ENCODE measurements at regions not wholly inside any gene's neighbourhood (a gene's known extent, or its start where the extent isn't known, plus 50 kb on each side); places are given as distances from the start of the nearest gene placed in this dataset.

DNA sequence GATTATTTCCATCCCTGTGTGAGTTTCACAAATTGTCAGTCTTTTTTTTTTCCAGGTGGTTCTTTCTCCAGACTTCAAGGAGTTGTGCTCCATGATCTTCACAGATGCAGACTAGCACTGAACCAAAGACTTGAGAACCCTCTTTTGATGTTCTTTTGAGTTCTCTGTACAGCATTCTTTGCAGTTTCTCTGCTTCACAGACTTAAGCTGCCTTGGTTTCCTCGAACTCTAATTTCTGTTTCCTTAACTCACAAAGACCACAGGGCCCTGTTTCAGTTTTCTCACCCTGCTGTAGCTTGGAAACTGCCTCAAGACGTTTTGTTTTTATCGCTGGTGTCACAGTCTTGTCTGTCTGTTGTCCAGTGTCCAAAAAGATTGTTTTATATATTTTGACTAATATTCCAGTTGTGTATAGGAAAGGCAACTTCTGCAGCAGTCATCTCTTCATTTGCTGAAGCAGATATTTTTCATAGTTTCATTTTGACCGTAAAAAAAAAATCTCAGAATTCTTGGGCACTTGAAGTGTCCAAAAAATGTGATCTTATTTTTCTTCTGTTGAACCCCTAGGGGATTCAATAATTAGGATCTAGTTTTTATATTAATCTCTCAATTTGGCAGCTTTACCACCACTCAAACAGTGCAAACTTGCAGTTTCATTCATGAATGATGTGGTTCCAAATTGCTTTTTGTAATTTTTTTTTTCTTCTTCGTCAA lies 97.0 kb upstream of the MC4R start:
- Histone ChIP-seq H3K4me3 (ENCODE audit: low read depth in 1 of 3, low read length in 3 of 3) (no peak overlapping the region), H3K27me3 (ENCODE audit: control insufficient read depth in 4 of 4, insufficient read depth in 4 of 4, low read length in 3 of 4) (no peaks in the 10 kb centered on the region), H3K4me1 (ENCODE audit: control insufficient read depth in 4 of 4, insufficient read depth in 4 of 4, low read length in 3 of 4) (no peaks in the 10 kb centered on the region), H3K9ac (ENCODE audit: low read depth in 1 of 2, low read length in 2 of 2) (no peak overlapping the region), H3K9me3 (ENCODE audit: control insufficient read depth in 4 of 4, low read length in 3 of 4) (no peaks in the 10 kb centered on the region), H3K36me3 (ENCODE audit: control insufficient read depth in 4 of 4, insufficient read depth in 3 of 4, low read depth in 1 of 4, low read length in 3 of 4) (no peaks in the 10 kb centered on the region), H3K27ac (ENCODE audit: low read depth in 1 of 2, low read length in 2 of 2) (no peak overlapping the region)
- TF ChIP-seq CTCF (IDR thresholded peaks at IDR 0.05; ENCODE audit: low read depth, low read length, missing input control) (no peak), SP1 (IDR thresholded peaks at IDR 0.05) (no peak), TAF1 (conservative IDR thresholded peaks at IDR 0.05) (no peak)
- TF ChIP-seq, protein P1, sequence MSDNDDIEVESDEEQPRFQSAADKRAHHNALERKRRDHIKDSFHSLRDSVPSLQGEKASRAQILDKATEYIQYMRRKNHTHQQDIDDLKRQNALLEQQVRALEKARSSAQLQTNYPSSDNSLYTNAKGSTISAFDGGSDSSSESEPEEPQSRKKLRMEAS (IDR thresholded peaks at IDR 0.05) = no peak
- TF ChIP-seq, protein P2, sequence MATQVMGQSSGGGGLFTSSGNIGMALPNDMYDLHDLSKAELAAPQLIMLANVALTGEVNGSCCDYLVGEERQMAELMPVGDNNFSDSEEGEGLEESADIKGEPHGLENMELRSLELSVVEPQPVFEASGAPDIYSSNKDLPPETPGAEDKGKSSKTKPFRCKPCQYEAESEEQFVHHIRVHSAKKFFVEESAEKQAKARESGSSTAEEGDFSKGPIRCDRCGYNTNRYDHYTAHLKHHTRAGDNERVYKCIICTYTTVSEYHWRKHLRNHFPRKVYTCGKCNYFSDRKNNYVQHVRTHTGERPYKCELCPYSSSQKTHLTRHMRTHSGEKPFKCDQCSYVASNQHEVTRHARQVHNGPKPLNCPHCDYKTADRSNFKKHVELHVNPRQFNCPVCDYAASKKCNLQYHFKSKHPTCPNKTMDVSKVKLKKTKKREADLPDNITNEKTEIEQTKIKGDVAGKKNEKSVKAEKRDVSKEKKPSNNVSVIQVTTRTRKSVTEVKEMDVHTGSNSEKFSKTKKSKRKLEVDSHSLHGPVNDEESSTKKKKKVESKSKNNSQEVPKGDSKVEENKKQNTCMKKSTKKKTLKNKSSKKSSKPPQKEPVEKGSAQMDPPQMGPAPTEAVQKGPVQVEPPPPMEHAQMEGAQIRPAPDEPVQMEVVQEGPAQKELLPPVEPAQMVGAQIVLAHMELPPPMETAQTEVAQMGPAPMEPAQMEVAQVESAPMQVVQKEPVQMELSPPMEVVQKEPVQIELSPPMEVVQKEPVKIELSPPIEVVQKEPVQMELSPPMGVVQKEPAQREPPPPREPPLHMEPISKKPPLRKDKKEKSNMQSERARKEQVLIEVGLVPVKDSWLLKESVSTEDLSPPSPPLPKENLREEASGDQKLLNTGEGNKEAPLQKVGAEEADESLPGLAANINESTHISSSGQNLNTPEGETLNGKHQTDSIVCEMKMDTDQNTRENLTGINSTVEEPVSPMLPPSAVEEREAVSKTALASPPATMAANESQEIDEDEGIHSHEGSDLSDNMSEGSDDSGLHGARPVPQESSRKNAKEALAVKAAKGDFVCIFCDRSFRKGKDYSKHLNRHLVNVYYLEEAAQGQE (IDR thresholded peaks at IDR 0.05) = no peak
- WGBS = 48% methylated on average over 5 of the region's 5 CpGs
- no peak for DNase-seq (ENCODE audit: low spot score)

DNA sequence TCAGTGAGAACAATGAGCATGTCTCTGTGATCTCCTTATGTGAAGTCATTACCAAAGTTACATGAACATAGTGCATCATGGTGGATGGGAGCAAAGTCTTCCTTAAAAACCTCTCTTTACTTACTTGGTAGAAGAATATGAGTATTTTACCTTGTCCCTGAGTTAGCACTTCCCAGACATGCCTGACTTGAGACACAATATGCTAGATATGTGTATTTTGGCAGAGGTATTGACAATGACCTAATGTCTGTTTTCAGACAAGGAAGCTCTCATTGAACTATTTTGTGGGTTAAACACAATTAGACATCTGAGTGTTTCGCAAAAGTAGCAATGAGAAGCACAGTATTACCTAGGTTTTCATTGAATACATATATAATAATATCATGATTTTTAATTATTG lies 99.1 kb upstream of the MC4R start:
- H3K4me3 ChIP-seq (ENCODE audit: low read depth in 1 of 3, low read length in 3 of 3) = no peak overlapping the region
- no peaks in the 10 kb centered on the region for H3K27me3 ChIP-seq (ENCODE audit: control insufficient read depth in 4 of 4, insufficient read depth in 4 of 4, low read length in 3 of 4)
- H3K4me1 ChIP-seq (ENCODE audit: control insufficient read depth in 4 of 4, insufficient read depth in 4 of 4, low read length in 3 of 4) = no peaks in the 10 kb centered on the region
- no peaks in the 10 kb centered on the region for H3K36me3 ChIP-seq (ENCODE audit: control insufficient read depth in 4 of 4, insufficient read depth in 3 of 4, low read depth in 1 of 4, low read length in 3 of 4)
- no peak overlapping the region for H3K9ac ChIP-seq (ENCODE audit: low read depth in 1 of 2, low read length in 2 of 2)
- 78% methylated on average over 1 of the region's 1 CpG for WGBS
- H3K27ac ChIP-seq (ENCODE audit: low read depth in 1 of 2, low read length in 2 of 2) = no peak overlapping the region
- no peaks in the 10 kb centered on the region for H3K9me3 ChIP-seq (ENCODE audit: control insufficient read depth in 4 of 4, low read length in 3 of 4)
- DNase-seq (ENCODE audit: low spot score) = no peak
- TF ChIP-seq ZBTB33 (IDR thresholded peaks at IDR 0.05) = no peak
- TF ChIP-seq ATF3 (IDR thresholded peaks at IDR 0.05) = no peak
- no peak for TF ChIP-seq HNF4G (IDR thresholded peaks at IDR 0.05)
- no peak for TF ChIP-seq TAF1 (conservative IDR thresholded peaks at IDR 0.05)
- TF ChIP-seq EGR1 (IDR thresholded peaks at IDR 0.05; ENCODE audit: low read depth in 2 of 2) = no peak
- TF ChIP-seq, protein P1 (IDR thresholded peaks at IDR 0.05) = no peak
- TF ChIP-seq FOXA2 (IDR thresholded peaks at IDR 0.05) = no peak
- TF ChIP-seq, protein P2 (IDR thresholded peaks at IDR 0.05) = no peak
- no peak for TF ChIP-seq RAD21 (IDR thresholded peaks at IDR 0.05)
- no peak for TF ChIP-seq NR2F2 (IDR thresholded peaks at IDR 0.05)
- TF ChIP-seq CTCF (IDR thresholded peaks at IDR 0.05; ENCODE audit: low read depth, low read length, missing input control) = no peak
- TF ChIP-seq FOXA1 (IDR thresholded peaks at IDR 0.05) = no peak
- TF ChIP-seq GABPA (IDR thresholded peaks at IDR 0.05 in 1 of 2, conservative IDR thresholded peaks at IDR 0.05 in 1 of 2) = no peak
- no peak for TF ChIP-seq JUND (IDR thresholded peaks at IDR 0.05)
- TF ChIP-seq RXRA (IDR thresholded peaks at IDR 0.05) = no peak
- TF ChIP-seq SP1 (IDR thresholded peaks at IDR 0.05) = no peak
- TF ChIP-seq HNF4A (conservative IDR thresholded peaks at IDR 0.05) = no peak
